Chondrocyte (in vitro differentiated cells): ENCODE measurements at regions not wholly inside any gene's neighbourhood (a gene's known extent, or its start where the extent isn't known, plus 50 kb on each side); places are given as distances from the start of the nearest gene placed in this dataset.

Experiments used
- DNase-seq: peaks from one replicate; pipeline ENCODE4 v3.0.0; 2021; ENCODE audit warnings: mixed read lengths, low spot score
- H3K27ac Mint-ChIP-seq: one replicate; pipeline ENCODE4 v1.8.0; 2021; ENCODE audit warnings: mild to moderate bottlenecking, moderate library complexity, mixed read lengths; ENCODE audit not compliant: unreplicated experiment
- H3K27me3 Mint-ChIP-seq: 2 replicates; pipeline ENCODE4 v1.8.0; 2021; ENCODE audit warnings: low read depth, mixed read lengths
- H3K36me3 Mint-ChIP-seq: 2 replicates; pipeline ENCODE4 v1.8.0; 2021; ENCODE audit warnings: low read depth, mixed read lengths
- H3K4me1 Mint-ChIP-seq: 2 replicates; pipeline ENCODE4 v1.8.0; 2021; ENCODE audit warnings: low read depth, mild to moderate bottlenecking, mixed read lengths
- H3K4me3 Mint-ChIP-seq: one replicate; pipeline ENCODE4 v1.8.0; 2021; ENCODE audit warnings: mild to moderate bottlenecking, moderate library complexity, mixed read lengths; ENCODE audit not compliant: unreplicated experiment
- H3K9me3 Mint-ChIP-seq: 2 replicates; pipeline ENCODE4 v1.8.0; 2021; ENCODE audit warnings: low read depth, mixed read lengths
- TF ChIP-seq, protein P1 (sequence below): fragments of 200-600 bp; sonication (generic); IDR thresholded peaks from 2 replicates; pipeline ENCODE4 v1.5.0; 2021; ENCODE audit warnings: antibody characterized with exemption, mild to moderate bottlenecking, moderate library complexity

DNA sequence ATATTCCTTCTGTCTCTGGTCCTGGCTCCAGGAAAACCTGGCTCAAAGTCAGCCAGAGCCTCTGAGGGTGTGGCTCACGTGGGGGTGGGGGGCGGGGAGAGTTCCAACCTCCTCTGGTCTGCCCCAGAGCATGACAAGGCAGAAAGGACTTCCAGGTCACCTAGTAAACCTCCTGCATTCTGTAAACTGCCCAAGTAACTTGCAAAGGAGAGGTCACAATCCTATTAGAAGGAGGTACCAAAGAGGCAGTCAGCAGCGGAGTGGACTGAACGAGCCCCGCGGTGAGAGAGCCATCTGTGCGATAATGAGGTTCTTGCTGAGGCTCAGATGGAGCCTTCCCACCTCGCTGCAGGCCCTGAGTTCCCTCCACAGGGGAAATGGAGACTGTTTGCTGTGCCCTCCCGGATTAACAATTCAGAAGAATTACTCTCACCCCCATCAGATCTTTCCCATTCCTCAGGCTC, 58.9 kb upstream of the GATA6 start:
- no peak overlapping the region for H3K27ac Mint-ChIP-seq
- no peaks in the 10 kb centered on the region for H3K9me3 Mint-ChIP-seq
- DNase-seq = no peak
- H3K27me3 Mint-ChIP-seq = peaks cover 28% of the 10 kb centered on the region
- H3K4me3 Mint-ChIP-seq = no peak overlapping the region
- TF ChIP-seq, protein P1, sequence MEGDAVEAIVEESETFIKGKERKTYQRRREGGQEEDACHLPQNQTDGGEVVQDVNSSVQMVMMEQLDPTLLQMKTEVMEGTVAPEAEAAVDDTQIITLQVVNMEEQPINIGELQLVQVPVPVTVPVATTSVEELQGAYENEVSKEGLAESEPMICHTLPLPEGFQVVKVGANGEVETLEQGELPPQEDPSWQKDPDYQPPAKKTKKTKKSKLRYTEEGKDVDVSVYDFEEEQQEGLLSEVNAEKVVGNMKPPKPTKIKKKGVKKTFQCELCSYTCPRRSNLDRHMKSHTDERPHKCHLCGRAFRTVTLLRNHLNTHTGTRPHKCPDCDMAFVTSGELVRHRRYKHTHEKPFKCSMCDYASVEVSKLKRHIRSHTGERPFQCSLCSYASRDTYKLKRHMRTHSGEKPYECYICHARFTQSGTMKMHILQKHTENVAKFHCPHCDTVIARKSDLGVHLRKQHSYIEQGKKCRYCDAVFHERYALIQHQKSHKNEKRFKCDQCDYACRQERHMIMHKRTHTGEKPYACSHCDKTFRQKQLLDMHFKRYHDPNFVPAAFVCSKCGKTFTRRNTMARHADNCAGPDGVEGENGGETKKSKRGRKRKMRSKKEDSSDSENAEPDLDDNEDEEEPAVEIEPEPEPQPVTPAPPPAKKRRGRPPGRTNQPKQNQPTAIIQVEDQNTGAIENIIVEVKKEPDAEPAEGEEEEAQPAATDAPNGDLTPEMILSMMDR = no peak
- no peaks in the 10 kb centered on the region for H3K4me1 Mint-ChIP-seq
- H3K36me3 Mint-ChIP-seq = no peaks in the 10 kb centered on the region

DNA sequence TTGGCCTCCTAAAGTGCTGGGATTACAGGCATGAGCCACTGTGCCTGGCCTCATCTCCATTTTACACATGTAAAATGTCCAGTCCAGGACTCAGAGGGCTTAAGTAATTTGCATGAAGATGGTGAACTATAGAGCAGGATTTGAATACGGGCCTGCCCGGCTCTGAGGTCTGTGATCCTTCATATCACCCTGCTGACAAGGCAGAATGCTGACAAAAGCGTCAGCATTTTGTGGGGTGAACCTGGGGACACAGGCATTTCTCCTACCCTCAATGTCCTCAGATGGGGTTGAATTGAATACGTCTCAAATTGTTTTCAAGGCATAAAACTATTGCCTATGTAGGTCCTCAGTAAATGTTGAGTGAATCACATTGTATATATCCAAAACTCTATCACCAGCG, 57.2 kb upstream of the GATA6 start:
- TF ChIP-seq, protein P1 = no peak
- Mint-ChIP-seq H3K36me3 (no peaks in the 10 kb centered on the region), H3K4me3 (no peak overlapping the region), H3K27me3 (peaks cover 33% of the 10 kb centered on the region), H3K9me3 (no peaks in the 10 kb centered on the region), H3K4me1 (no peaks in the 10 kb centered on the region), H3K27ac (no peak overlapping the region)
- no peak for DNase-seq

DNA sequence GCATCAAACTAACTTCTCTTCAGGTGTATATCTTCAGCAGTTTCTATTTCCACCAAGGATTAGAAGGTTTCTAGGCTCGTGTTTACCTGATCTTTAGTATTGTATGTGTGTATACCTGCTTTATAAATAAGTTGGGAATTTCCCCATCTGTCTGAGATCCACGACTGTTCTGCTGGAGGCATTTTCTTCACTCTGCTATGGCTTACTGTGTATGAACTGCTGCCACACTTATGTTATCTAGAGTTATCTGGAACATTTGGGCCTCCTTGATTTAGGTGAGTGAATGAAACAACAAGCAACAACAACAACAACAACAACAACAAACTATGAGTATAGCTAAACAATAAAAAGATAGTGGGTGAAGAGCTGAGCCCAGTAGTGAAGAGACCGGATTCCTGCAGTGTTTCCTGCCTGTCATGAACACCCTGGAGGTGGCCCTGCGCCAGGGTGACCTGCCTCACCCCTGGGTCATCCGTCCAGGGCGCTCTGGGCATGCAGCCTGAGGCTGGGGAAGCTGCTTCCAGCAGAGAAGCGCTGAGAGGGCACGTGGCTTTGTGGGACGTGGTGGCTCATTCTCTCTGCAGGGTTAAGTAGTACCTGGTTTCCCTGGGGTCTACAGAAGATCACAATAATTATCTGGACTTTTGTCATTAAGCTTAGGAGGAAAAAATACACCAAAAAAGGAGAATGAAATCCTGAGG, 56.1 kb upstream of the GATA6 start:
- H3K27me3 Mint-ChIP-seq = peaks cover 33% of the 10 kb centered on the region
- no peaks in the 10 kb centered on the region for H3K9me3 Mint-ChIP-seq
- H3K36me3 Mint-ChIP-seq = no peaks in the 10 kb centered on the region
- DNase-seq = no peak
- H3K4me3 Mint-ChIP-seq = no peak overlapping the region
- H3K4me1 Mint-ChIP-seq = no peaks in the 10 kb centered on the region
- TF ChIP-seq, protein P1 = no peak
- no peak overlapping the region for H3K27ac Mint-ChIP-seq

DNA sequence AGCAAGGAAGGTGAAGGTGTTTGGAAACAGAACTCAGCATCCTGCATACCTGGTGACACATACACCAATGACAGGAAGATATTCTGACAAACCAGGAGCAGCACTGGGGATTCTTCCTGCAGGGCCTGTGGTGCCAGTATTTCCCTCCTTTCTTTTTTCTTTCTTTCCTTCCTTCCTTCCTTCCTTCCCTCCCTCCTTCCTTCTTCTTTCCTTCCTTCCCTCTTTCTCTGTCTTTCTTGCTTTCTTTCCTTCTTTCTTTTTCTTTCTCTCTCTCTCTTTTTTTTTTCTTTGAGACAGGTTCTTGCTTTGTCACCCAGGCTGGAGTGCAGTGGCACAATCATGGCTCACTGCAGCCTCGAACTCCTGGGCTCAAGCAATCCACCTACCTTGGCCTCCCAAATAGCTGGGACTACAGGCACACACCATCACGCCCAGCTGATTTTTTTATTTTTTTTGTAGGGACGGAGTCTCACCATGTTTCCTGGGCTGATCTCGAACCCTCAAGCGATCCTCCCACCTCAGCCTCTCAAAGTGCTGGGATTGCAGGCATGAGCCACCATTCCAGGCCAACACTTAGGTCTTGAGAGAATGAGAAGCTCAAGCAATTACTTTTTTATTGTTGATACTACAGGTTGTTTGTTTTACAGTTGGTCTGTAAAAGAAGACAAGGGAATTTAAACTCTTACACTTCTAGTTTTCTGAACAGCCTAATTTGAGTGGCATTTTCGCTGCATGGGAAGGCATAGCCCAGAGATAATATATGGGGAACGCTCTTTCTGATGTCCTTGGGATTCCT, 54.7 kb upstream of the GATA6 start:
- DNase-seq = no peak
- Mint-ChIP-seq H3K4me1 (no peaks in the 10 kb centered on the region), H3K4me3 (no peak overlapping the region), H3K9me3 (peaks cover 3% of the 10 kb centered on the region), H3K36me3 (no peaks in the 10 kb centered on the region), H3K27me3 (peaks cover 37% of the 10 kb centered on the region), H3K27ac (no peak overlapping the region)
- TF ChIP-seq, protein P1 = no peak

DNA sequence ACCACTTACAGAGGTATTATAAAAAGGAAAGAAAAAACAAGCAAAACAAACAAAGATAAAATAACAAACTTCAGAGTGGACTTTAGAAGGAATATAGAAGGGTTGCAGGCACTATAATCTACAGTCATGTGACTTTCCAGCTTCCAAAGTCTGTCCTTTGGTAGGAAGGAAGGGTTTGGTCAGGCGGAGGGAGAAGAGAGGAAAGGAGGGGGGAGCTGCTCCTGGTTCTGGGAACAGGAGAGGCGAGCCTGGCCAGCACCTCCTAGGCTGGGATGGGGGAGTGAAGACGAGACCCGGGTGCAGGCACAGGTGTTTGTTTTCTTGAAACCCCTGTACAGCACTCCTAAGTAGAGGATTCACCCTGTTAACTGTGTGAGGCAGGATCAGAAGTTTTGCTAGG, 53.8 kb upstream of the GATA6 start:
- TF ChIP-seq, protein P1 = no peak
- Mint-ChIP-seq H3K4me3 (no peak overlapping the region), H3K4me1 (no peaks in the 10 kb centered on the region), H3K36me3 (no peaks in the 10 kb centered on the region), H3K9me3 (peaks cover 3% of the 10 kb centered on the region), H3K27ac (no peak overlapping the region), H3K27me3 (peaks cover 35% of the 10 kb centered on the region)
- no peak for DNase-seq
